T-helper 2 cell treated with Interferon-gamma antibody and Interleukin-4, amounts not matched to agents 100 ng/mL and 5 ng/mL, for 36 hours (primary cell): ENCODE measurements at regions not wholly inside any gene's neighbourhood (a gene's known extent, or its start where the extent isn't known, plus 50 kb on each side); places are given as distances from the start of the nearest gene placed in this dataset.
"Not testable (repeated sequence)": the region's sequence is repeated elsewhere in the genome, so short reads cannot be mapped to it uniquely, and the experiment has no call there.

ENCODE experiments used
- intact Hi-C: fragments of 100-400 bp; cut with micrococcal nuclease; formaldehyde crosslinking; loops from one replicate; pipeline ENCODE4 v1.15.1; 2023

- intact Hi-C loops = no loop called here
Measured at GRCh38 chr3:21979706-21980105, 228.7 kb upstream of the ZNF385D start.

DNA sequence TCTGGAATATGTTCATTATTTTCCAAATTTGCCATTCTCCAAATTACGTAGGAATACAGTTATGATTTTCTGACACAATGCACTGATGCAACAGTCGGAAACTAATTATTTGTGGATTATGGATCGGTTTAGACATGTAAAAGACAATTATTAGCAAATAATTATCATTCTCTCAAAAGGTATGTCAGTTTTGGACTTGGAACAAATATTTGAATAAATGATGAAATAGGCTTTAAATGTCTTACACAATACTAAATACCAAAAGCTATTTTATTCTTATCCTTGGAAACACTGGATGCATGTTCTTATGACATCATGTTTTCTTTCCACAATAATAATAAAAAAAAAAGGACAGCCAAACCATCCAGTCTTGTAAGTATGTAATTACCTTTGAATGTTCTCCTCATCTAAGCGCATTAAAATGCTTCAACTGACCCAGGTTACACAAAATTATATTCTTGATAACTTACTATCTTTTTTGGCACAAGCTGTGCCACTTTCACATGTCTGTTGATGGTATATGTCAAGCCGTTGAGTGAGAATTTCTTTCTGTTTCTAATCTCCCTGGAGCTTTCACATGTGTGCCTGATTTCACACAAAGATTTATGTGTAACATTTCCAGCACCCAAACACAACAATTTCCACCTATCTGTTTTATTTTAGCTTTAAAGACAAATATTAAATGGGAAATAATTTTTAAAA, 238.5 kb upstream of the ZNF385D start:
- intact Hi-C loops = no loop called here

- intact Hi-C loops = no loop called here
Measured at GRCh38 chr3:21991061-21991460, 240.1 kb upstream of the ZNF385D start.

GRCh38 chr3:21995079-21995607, 244.1 kb upstream of the ZNF385D start:
- intact Hi-C loops = no loop called here

GRCh38 chr3:22007368-22007767, 256.4 kb upstream of the ZNF385D start:
- intact Hi-C loops = no loop called here

DNA sequence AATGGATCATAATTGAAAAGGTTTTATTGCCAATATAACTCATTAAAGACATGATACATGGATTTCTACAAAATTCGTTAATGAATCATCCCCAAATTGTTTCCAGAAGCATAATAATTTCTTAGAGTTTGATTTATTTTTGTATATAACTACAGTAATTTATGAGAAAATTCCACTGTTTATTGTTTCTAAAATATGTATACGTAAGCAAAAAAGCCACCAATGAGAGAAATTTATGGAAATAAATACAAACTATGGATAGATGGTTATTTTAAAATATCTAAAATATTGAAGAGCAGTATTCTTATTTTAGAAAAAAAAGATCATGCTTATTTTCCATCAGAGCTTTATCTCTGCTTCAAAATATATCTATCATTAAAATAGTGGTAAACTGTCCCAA, 260.0 kb upstream of the ZNF385D start:
- intact Hi-C loops = no loop called here

GRCh38 chr3:22012471-22012870, 261.5 kb upstream of the ZNF385D start:
- intact Hi-C loops = no loop called here

DNA sequence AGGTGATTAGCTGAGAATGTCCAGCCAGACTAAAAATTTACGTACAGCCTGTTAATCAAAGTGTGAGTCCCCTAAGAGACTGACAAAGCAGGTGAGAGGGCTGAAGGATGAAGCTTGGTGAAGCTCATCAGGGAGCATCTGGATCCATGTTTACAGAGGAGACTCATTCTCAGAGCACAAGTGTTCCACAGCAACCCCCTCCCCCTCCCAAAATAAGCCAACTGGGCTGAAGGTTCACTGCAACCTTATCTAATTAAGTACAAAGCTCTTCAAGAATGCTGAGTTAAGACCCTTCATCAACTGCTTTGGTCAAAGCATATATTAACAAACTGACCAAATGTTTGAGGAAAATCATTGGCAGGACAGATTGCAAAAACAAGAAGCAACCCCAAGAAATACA, 262.6 kb upstream of the ZNF385D start:
- intact Hi-C loops = no loop called here

- intact Hi-C loops = no loop called here
Measured at GRCh38 chr3:22016197-22016596, 265.2 kb upstream of the ZNF385D start.

GRCh38 chr3:22024638-22025037, 273.6 kb upstream of the ZNF385D start:
- intact Hi-C loops = not testable (repeated sequence)

GRCh38 chr3:22029480-22029879, 278.5 kb upstream of the ZNF385D start:
- intact Hi-C loops = no loop called here

DNA sequence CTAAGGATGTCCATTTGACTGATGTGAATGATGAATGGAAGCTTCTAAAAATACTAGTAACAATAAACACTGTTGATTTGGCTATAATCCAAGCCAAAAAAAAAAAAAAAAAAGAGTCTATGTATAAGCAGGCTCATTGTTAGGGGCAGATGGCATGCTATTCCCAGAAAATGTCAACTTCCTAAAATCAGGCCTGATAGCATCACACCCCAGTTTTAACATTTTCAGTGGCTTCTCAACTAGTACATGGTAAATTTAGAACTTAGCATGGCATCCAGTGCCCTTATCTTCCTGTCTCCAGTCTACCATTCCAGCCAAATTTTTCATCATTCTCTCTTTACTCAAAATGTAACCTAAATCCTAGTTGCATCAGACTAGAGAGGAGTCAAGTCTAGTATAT, 288.2 kb upstream of the ZNF385D start:
- intact Hi-C loops = no loop called here

GRCh38 chr3:22040150-22040549, 289.1 kb upstream of the ZNF385D start:
- intact Hi-C loops = no loop called here

- intact Hi-C loops = no loop called here
Measured at GRCh38 chr3:22045882-22046281, 294.9 kb upstream of the ZNF385D start.

GRCh38 chr3:22063500-22063899, 312.5 kb upstream of the ZNF385D start:
- intact Hi-C loops = no loop called here

- intact Hi-C loops = no loop called here
Measured at GRCh38 chr3:22068619-22069018, 317.6 kb upstream of the ZNF385D start.

DNA sequence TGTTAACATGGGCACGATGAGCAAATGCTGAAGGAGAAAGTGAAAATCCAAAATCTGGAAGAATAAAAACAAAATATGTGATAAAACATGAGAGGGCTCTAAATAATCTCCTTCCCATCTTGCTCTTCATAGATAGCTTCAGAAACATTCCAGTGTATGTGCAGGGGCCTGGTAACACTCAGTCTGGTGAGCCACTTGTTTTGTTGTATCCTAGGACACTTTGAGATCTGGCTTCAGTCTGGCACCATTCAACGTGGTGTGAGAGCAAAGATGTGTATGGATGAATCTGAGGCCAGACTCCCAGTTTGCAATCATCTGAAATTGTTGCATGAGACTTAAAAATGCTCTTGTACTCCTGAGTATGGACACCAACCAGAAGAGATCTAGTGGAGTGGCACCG, 337.2 kb upstream of the ZNF385D start:
- intact Hi-C loops = no loop called here

DNA sequence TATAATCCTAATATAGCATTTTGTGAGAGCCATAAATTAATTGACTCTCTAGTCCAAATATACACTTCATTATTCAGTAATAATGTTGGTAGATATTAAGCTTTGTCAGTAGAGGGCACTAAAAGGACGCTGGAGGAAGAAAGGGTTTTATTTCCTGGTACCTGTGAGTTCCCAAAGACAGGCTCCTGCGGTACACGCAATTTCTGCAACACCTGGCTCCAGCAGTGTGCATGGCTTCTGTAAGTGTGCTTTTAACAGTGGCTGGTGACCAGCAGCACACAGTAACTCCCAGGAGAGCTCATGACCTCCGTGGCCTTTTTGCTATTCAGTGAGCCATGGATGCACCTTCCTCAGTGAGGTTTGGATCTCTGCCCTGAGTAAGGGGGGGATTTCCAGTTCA, 338.3 kb upstream of the ZNF385D start:
- intact Hi-C loops = no loop called here

DNA sequence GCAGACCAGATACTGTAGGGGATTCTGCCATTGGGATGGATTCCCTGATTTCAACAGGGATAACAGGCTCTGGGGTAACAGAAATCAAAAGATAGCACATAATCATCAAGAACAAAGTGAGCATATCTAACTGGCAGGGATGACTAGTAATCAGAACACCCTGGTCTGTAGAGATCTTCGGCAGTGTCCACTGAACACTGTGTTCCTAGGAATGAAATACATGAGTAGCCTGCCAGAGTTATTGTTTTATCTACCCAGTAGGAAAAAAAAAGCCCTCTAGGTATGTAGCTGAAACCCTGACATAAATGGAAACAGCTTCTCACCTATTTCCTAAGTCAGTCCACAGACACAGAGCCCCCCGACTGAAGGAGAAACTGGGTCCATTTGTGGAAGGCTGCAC, 340.3 kb upstream of the ZNF385D start:
- intact Hi-C loops = no loop called here

DNA sequence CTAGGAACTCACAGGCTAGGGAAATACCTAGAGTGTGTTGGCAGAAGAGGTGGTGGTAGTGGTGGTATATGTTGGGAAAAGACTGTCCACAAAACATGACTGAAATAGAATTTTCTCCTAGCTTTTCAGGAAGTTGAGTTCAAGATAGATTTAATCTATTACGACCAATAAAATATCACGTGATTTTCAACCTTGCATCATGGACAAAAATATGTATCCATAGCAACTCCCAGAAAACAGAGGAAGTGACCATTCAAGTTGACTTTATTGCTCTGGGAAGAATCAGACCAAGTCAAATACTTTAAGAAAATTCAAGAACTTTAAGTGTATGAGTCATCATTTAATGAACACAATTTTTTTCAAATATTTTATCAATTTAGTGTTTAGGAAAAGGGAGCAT, 347.0 kb upstream of the ZNF385D start:
- intact Hi-C loops = no loop called here

GRCh38 chr3:22101351-22101750, 350.3 kb upstream of the ZNF385D start:
- intact Hi-C loops = no loop called here

GRCh38 chr3:22101811-22102210, 350.8 kb upstream of the ZNF385D start:
- intact Hi-C loops = no loop called here

DNA sequence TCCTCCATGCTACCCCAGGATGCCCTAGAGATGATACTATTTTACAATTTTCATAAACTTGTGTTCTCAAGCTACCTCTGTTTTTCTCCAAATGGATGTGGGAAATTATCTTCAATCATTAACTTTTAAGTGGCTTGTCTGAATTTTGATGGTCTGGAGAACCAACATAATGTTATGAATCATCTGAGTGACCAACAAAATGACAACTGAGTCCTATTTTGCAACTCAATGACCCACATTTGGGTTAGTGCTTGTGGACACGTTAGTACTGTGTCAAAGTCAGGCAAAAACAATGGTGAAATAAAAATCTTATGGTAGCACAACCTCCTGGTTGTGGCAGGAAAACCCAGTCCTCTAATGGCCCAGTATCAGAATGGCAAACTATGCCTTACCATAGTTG, 352.4 kb upstream of the ZNF385D start:
- intact Hi-C loops = no loop called here
